ENCODE measurements at regions not wholly inside any gene's neighbourhood (a gene's known extent, or its start where the extent isn't known, plus 50 kb on each side); places are given as distances from the start of the nearest gene placed in this dataset.
"Not testable (repeated sequence)": the region's sequence is repeated elsewhere in the genome, so short reads cannot be mapped to it uniquely, and the experiment has no call there.

GRCh38 chr19:27716922-27717321 lies 1496.0 kb downstream of the UQCRFS1 start:
- TF ChIP-seq POLR2A (IDR thresholded peaks at IDR 0.05): no peak
- TF ChIP-seq, protein P1, sequence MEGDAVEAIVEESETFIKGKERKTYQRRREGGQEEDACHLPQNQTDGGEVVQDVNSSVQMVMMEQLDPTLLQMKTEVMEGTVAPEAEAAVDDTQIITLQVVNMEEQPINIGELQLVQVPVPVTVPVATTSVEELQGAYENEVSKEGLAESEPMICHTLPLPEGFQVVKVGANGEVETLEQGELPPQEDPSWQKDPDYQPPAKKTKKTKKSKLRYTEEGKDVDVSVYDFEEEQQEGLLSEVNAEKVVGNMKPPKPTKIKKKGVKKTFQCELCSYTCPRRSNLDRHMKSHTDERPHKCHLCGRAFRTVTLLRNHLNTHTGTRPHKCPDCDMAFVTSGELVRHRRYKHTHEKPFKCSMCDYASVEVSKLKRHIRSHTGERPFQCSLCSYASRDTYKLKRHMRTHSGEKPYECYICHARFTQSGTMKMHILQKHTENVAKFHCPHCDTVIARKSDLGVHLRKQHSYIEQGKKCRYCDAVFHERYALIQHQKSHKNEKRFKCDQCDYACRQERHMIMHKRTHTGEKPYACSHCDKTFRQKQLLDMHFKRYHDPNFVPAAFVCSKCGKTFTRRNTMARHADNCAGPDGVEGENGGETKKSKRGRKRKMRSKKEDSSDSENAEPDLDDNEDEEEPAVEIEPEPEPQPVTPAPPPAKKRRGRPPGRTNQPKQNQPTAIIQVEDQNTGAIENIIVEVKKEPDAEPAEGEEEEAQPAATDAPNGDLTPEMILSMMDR (IDR thresholded peaks at IDR 0.05): no peak
- intact Hi-C loops (cut with DNase I): no loop called here
- 100% methylated on average over 1 of the region's 3 CpGs for WGBS (ENCODE audit: insufficient coverage, low coverage, low lambda C conversion rate, missing lambda C conversion rate)
- Histone ChIP-seq H3K36me3 (no peaks in the 10 kb centered on the region), H3K4me1 (no peaks in the 10 kb centered on the region), H3K4me3 (no peak overlapping the region), H3K27me3 (no peaks in the 10 kb centered on the region), H3K9me3 (peaks cover 0 to 9% (median under 1%) of the 10 kb centered on the region in 4 donors), H3K27ac (no peak overlapping the region)
- ATAC-seq: no peak
- no peak for DNase-seq

- ATAC-seq: no peak
- no peak for DNase-seq
- H3K27ac ChIP-seq: no peak overlapping the region
- no peaks in the 10 kb centered on the region for H3K4me1 ChIP-seq
- H3K9me3 ChIP-seq: peaks cover 0 to 9% (median 0%) of the 10 kb centered on the region in 4 donors
- intact Hi-C loops (cut with DNase I): no loop called here
- H3K36me3 ChIP-seq: no peaks in the 10 kb centered on the region
- H3K4me3 ChIP-seq: no peak overlapping the region
- TF ChIP-seq POLR2A (IDR thresholded peaks at IDR 0.05): no peak
- TF ChIP-seq, protein P1 (IDR thresholded peaks at IDR 0.05): no peak
- WGBS (ENCODE audit: insufficient coverage, low coverage, low lambda C conversion rate, missing lambda C conversion rate): 56% methylated on average over 2 of the region's 2 CpGs
- no peaks in the 10 kb centered on the region for H3K27me3 ChIP-seq
Measured at GRCh38 chr19:27714857-27715256, 1498.1 kb downstream of the UQCRFS1 start.

- Histone ChIP-seq H3K27ac (no peak overlapping the region), H3K4me3 (no peak overlapping the region), H3K4me1 (no peaks in the 10 kb centered on the region), H3K9me3 (no peaks in the 10 kb centered on the region), H3K27me3 (no peaks in the 10 kb centered on the region), H3K36me3 (no peaks in the 10 kb centered on the region)
- intact Hi-C loops (cut with DNase I): no loop called here
- WGBS (ENCODE audit: insufficient coverage, low coverage, low lambda C conversion rate, missing lambda C conversion rate): 60% methylated on average over 4 of the region's 5 CpGs
- no peak for ATAC-seq
- TF ChIP-seq, protein P1 (IDR thresholded peaks at IDR 0.05): no peak
- TF ChIP-seq POLR2A (IDR thresholded peaks at IDR 0.05): no peak
- no peak for DNase-seq
Measured at GRCh38 chr19:27709496-27709895, 1503.5 kb downstream of the UQCRFS1 start.

DNA sequence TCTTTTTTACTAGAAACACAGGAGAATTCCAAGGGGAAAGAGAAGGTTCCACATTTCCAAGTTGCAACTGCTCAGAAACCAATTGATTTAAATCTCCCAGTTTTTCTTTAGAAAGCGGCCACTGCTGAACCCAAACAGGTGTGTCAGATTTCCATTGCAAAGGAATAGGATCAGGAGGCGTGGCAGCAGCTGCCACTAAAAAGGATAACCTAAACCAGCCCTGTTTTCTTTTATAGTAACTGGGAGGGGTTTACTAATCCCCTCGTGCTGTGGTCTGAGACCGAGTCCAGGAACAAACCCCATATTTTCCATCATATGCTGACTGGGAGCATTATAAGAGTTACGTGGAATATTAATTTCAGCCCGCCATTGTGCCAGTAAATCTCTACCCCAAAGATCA lies 1504.0 kb downstream of the UQCRFS1 start:
- H3K36me3 ChIP-seq; intact Hi-C loops (cut with DNase I); DNase-seq; ATAC-seq; H3K27me3 ChIP-seq; H3K4me1 ChIP-seq; H3K4me3 ChIP-seq; H3K9me3 ChIP-seq; H3K27ac ChIP-seq: not testable (repeated sequence)
- WGBS (ENCODE audit: insufficient coverage, low coverage, low lambda C conversion rate, missing lambda C conversion rate): 51% methylated on average over 6 of the region's 6 CpGs

- intact Hi-C loops (cut with DNase I); H3K4me3 ChIP-seq; DNase-seq; H3K9me3 ChIP-seq; ATAC-seq; H3K4me1 ChIP-seq; H3K36me3 ChIP-seq; H3K27me3 ChIP-seq; H3K27ac ChIP-seq: not testable (repeated sequence)
- WGBS (ENCODE audit: insufficient coverage, low coverage, low lambda C conversion rate, missing lambda C conversion rate): 73% methylated on average over 3 of the region's 3 CpGs
Measured at GRCh38 chr19:27707026-27707425, 1505.9 kb downstream of the UQCRFS1 start.

- Histone ChIP-seq H3K36me3 (no peaks in the 10 kb centered on the region), H3K27ac (no peak overlapping the region), H3K9me3 (no peaks in the 10 kb centered on the region), H3K4me1 (no peaks in the 10 kb centered on the region), H3K27me3 (no peaks in the 10 kb centered on the region), H3K4me3 (no peak overlapping the region)
- intact Hi-C loops (cut with DNase I): no loop called here
- TF ChIP-seq POLR2A (IDR thresholded peaks at IDR 0.05): no peak
- TF ChIP-seq, protein P1 (IDR thresholded peaks at IDR 0.05): no peak
- ATAC-seq (no peak), DNase-seq (no peak)
- 46% methylated on average over 6 of the region's 6 CpGs for WGBS (ENCODE audit: insufficient coverage, low coverage, low lambda C conversion rate, missing lambda C conversion rate)
Measured at GRCh38 chr19:27705896-27706295, 1507.1 kb downstream of the UQCRFS1 start.
